SK-N-SH treated with all-trans-retinoic acid at 6 μM for 48 hours (cell line): ENCODE measurements at regions not wholly inside any gene's neighbourhood (a gene's known extent, or its start where the extent isn't known, plus 50 kb on each side); places are given as distances from the start of the nearest gene placed in this dataset.

ENCODE experiments used
- ATAC-seq: fragments of 200-7000 bp; cut with Tn5 transposase; 3 replicates; pipeline ENCODE4 v1.9.1; 2020; ENCODE audit warnings: mild to moderate bottlenecking, moderate library complexity
- BACH2 ChIP-seq: fragments of 250-450 bp; sonication (Bioruptor Pico); IDR thresholded peaks from 2 replicates; pipeline ENCODE4 v1.9.0; 2021; ENCODE audit warnings: mild to moderate bottlenecking, borderline replicate concordance
- CSDC2 ChIP-seq: fragments of 250-450 bp; sonication (Bioruptor Pico); IDR thresholded peaks from 2 replicates; pipeline ENCODE4 v1.5.0; 2020; ENCODE audit warnings: mild to moderate bottlenecking, moderate library complexity
- ESRRG ChIP-seq: fragments of 250-450 bp; sonication (Bioruptor Pico); IDR thresholded peaks from 2 replicates; pipeline ENCODE4 v1.6.1; 2021; ENCODE audit warnings: mild to moderate bottlenecking
- GLIS3 ChIP-seq: fragments of 250-450 bp; sonication (Bioruptor Pico); IDR thresholded peaks from 2 replicates; pipeline ENCODE4 v1.5.0; 2020; ENCODE audit warnings: mild to moderate bottlenecking, moderate library complexity
- ISL1 ChIP-seq: fragments of 250-450 bp; sonication (Bioruptor Pico); IDR thresholded peaks from 2 replicates; pipeline ENCODE4 v2.1.2; 2022; ENCODE audit warnings: mild to moderate bottlenecking, moderate library complexity
- OSR1 ChIP-seq: fragments of 250-450 bp; sonication (Bioruptor Pico); IDR thresholded peaks from 2 replicates; pipeline ENCODE4 v1.8.0; 2022; ENCODE audit warnings: moderate library complexity, mild to moderate bottlenecking, inconsistent platforms
- PPARA ChIP-seq: fragments of 250-450 bp; sonication (Bioruptor Pico); IDR thresholded peaks from 2 replicates; pipeline ENCODE4 v1.5.0; 2020; ENCODE audit warnings: mild to moderate bottlenecking, borderline replicate concordance
- RARB ChIP-seq: fragments of 250-450 bp; sonication (Bioruptor Pico); IDR thresholded peaks from 2 replicates; pipeline ENCODE4 v1.8.0; 2021; ENCODE audit warnings: mild to moderate bottlenecking, moderate library complexity
- SNAI2 ChIP-seq: fragments of 250-450 bp; sonication (Bioruptor Pico); IDR thresholded peaks from 2 replicates; pipeline ENCODE4 v1.5.0; 2020; ENCODE audit warnings: mild to moderate bottlenecking, moderate library complexity
- TCF4 ChIP-seq: fragments of 250-450 bp; sonication (Bioruptor Pico); IDR thresholded peaks from 2 replicates; pipeline ENCODE4 v1.8.0; 2021; ENCODE audit warnings: mild to moderate bottlenecking, moderate library complexity, borderline replicate concordance
- ZC3H10 ChIP-seq: fragments of 250-450 bp; sonication (Bioruptor Pico); IDR thresholded peaks from 2 replicates; pipeline ENCODE4 v1.5.1; 2021; ENCODE audit warnings: mild to moderate bottlenecking, moderate library complexity
- ZFP3 ChIP-seq: fragments of 250-450 bp; sonication (Bioruptor Pico); IDR thresholded peaks from 2 replicates; pipeline ENCODE4 v1.5.0; 2020; ENCODE audit warnings: mild to moderate bottlenecking, moderate library complexity
- ZFP30 ChIP-seq: fragments of 450-650 bp; formaldehyde crosslinking; IDR thresholded peaks from 2 replicates; pipeline ENCODE4 v1.5.0; 2022; ENCODE audit warnings: mild to moderate bottlenecking, moderate library complexity
- ZNF565 ChIP-seq: fragments of 450-650 bp; formaldehyde crosslinking; conservative IDR thresholded peaks from 2 replicates; pipeline ENCODE4 v1.5.0; 2020; ENCODE audit warnings: low read depth, mild to moderate bottlenecking, moderate library complexity
- ZNF70 ChIP-seq: fragments of 450-650 bp; formaldehyde crosslinking; IDR thresholded peaks from 2 replicates; pipeline ENCODE4 v1.5.0; 2020; ENCODE audit warnings: mild to moderate bottlenecking, moderate library complexity
- TF ChIP-seq, protein P1 (sequence below): fragments of 250-450 bp; sonication (Bioruptor Pico); IDR thresholded peaks from 2 replicates; pipeline ENCODE4 v1.5.0; 2020; ENCODE audit warnings: mild to moderate bottlenecking, moderate library complexity
- TF ChIP-seq, protein P2 (sequence below): fragments of 250-450 bp; sonication (Bioruptor Pico); IDR thresholded peaks from 2 replicates; pipeline ENCODE4 v1.8.0; 2021; ENCODE audit warnings: low read depth, mild to moderate bottlenecking, moderate library complexity, borderline replicate concordance
- TF ChIP-seq, protein P3 (sequence below): fragments of 250-450 bp; sonication (Bioruptor Pico); IDR thresholded peaks from 2 replicates; pipeline ENCODE4 v1.5.1; 2021; ENCODE audit warnings: mild to moderate bottlenecking, moderate library complexity
- TF ChIP-seq, protein P4 (sequence below): fragments of 250-450 bp; sonication (Bioruptor Pico); IDR thresholded peaks from 2 replicates; pipeline ENCODE4 v1.5.1; 2020; ENCODE audit warnings: low read depth, mild to moderate bottlenecking, moderate library complexity
- TF ChIP-seq, protein P5 (sequence below): fragments of 250-450 bp; sonication (Bioruptor Pico); IDR thresholded peaks from 2 replicates; pipeline ENCODE4 v1.8.0; 2020; ENCODE audit warnings: mild to moderate bottlenecking, moderate library complexity, borderline replicate concordance

DNA sequence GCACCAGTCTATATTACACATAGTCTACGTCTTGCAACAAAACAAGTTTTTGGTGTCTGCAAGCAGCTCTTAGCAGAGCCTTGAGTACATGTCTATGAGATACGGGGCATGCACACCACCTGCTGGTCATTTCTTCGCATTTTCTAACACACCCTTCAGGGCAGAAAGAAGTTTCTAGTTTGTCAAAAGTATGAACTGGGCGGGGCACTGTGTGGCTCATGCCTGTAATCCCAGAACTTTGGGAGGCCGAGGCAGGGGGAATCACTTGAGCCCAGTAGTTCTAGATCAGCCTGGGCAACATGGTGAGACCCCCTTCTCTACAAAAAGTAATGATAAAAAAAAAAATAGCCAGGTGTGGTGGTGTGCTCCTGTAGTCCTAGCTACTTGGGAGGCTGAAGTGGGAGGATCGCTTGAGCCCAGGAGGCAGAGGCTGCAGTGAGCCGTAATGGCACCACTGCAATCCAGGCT lies 64.2 kb upstream of the ARL8B start (continued):
- TF ChIP-seq, protein P1, sequence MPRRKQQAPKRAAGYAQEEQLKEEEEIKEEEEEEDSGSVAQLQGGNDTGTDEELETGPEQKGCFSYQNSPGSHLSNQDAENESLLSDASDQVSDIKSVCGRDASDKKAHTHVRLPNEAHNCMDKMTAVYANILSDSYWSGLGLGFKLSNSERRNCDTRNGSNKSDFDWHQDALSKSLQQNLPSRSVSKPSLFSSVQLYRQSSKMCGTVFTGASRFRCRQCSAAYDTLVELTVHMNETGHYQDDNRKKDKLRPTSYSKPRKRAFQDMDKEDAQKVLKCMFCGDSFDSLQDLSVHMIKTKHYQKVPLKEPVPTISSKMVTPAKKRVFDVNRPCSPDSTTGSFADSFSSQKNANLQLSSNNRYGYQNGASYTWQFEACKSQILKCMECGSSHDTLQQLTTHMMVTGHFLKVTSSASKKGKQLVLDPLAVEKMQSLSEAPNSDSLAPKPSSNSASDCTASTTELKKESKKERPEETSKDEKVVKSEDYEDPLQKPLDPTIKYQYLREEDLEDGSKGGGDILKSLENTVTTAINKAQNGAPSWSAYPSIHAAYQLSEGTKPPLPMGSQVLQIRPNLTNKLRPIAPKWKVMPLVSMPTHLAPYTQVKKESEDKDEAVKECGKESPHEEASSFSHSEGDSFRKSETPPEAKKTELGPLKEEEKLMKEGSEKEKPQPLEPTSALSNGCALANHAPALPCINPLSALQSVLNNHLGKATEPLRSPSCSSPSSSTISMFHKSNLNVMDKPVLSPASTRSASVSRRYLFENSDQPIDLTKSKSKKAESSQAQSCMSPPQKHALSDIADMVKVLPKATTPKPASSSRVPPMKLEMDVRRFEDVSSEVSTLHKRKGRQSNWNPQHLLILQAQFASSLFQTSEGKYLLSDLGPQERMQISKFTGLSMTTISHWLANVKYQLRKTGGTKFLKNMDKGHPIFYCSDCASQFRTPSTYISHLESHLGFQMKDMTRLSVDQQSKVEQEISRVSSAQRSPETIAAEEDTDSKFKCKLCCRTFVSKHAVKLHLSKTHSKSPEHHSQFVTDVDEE (CRISPR knock-in tag) = no peak
- TF ChIP-seq, all 23 proteins: peak for 0

DNA sequence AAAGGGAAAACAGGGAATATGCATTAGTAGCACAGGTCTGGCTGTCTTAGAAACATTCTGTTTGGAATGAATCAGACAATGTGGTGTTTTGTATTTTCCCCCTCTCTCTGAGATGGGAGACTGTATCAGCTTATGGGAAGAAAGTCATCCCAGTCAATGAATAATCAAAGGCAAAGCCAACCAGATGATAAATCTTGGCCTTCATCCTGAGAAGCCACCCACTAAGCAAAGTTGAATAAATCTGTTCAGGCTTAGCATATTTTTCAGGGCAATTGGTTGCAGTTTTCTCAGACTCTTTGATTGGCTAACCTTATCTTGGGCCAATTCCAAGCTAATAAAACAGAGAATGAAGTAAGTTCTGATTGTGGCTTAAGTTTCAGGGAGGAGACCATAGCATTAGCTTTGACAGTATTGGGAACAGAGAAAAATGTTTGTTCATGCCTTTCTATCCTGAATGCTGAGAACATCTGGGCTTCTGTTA lies 63.6 kb upstream of the ARL8B start:
- no peak for TF ChIP-seq ZC3H10
- TF ChIP-seq SNAI2 (CRISPR knock-in tag) = no peak
- TF ChIP-seq PPARA (CRISPR knock-in tag) = no peak
- TF ChIP-seq, protein P1 (CRISPR knock-in tag) = no peak
- TF ChIP-seq, protein P2, sequence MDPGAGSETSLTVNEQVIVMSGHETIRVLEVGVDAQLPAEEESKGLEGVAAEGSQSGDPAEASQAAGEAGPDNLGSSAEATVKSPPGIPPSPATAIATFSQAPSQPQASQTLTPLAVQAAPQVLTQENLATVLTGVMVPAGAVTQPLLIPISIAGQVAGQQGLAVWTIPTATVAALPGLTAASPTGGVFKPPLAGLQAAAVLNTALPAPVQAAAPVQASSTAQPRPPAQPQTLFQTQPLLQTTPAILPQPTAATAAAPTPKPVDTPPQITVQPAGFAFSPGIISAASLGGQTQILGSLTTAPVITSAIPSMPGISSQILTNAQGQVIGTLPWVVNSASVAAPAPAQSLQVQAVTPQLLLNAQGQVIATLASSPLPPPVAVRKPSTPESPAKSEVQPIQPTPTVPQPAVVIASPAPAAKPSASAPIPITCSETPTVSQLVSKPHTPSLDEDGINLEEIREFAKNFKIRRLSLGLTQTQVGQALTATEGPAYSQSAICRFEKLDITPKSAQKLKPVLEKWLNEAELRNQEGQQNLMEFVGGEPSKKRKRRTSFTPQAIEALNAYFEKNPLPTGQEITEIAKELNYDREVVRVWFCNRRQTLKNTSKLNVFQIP = no peak
- TF ChIP-seq, protein P3, sequence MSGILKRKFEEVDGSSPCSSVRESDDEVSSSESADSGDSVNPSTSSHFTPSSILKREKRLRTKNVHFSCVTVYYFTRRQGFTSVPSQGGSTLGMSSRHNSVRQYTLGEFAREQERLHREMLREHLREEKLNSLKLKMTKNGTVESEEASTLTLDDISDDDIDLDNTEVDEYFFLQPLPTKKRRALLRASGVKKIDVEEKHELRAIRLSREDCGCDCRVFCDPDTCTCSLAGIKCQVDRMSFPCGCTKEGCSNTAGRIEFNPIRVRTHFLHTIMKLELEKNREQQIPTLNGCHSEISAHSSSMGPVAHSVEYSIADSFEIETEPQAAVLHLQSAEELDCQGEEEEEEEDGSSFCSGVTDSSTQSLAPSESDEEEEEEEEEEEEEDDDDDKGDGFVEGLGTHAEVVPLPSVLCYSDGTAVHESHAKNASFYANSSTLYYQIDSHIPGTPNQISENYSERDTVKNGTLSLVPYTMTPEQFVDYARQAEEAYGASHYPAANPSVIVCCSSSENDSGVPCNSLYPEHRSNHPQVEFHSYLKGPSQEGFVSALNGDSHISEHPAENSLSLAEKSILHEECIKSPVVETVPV = no peak
- no peak for TF ChIP-seq CSDC2 (CRISPR knock-in tag)
- no peak for TF ChIP-seq GLIS3 (CRISPR knock-in tag)
- TF ChIP-seq, protein P4, sequence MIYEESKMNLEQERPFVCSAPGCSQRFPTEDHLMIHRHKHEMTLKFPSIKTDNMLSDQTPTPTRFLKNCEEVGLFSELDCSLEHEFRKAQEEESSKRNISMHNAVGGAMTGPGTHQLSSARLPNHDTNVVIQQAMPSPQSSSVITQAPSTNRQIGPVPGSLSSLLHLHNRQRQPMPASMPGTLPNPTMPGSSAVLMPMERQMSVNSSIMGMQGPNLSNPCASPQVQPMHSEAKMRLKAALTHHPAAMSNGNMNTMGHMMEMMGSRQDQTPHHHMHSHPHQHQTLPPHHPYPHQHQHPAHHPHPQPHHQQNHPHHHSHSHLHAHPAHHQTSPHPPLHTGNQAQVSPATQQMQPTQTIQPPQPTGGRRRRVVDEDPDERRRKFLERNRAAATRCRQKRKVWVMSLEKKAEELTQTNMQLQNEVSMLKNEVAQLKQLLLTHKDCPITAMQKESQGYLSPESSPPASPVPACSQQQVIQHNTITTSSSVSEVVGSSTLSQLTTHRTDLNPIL (CRISPR knock-in tag) = no peak
- no peak for TF ChIP-seq BACH2 (CRISPR knock-in tag)
- no peak for TF ChIP-seq ZNF565
- no peak for TF ChIP-seq TCF4 (CRISPR knock-in tag)
- no peak for TF ChIP-seq RARB
- no peak for TF ChIP-seq OSR1 (CRISPR knock-in tag)
- TF ChIP-seq ESRRG = no peak
- no peak for TF ChIP-seq ZFP3 (CRISPR knock-in tag)
- TF ChIP-seq, protein P5, sequence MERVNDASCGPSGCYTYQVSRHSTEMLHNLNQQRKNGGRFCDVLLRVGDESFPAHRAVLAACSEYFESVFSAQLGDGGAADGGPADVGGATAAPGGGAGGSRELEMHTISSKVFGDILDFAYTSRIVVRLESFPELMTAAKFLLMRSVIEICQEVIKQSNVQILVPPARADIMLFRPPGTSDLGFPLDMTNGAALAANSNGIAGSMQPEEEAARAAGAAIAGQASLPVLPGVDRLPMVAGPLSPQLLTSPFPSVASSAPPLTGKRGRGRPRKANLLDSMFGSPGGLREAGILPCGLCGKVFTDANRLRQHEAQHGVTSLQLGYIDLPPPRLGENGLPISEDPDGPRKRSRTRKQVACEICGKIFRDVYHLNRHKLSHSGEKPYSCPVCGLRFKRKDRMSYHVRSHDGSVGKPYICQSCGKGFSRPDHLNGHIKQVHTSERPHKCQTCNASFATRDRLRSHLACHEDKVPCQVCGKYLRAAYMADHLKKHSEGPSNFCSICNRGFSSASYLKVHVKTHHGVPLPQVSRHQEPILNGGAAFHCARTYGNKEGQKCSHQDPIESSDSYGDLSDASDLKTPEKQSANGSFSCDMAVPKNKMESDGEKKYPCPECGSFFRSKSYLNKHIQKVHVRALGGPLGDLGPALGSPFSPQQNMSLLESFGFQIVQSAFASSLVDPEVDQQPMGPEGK = no peak
- TF ChIP-seq, all 23 proteins: peak for 0
- ATAC-seq = no peak

DNA sequence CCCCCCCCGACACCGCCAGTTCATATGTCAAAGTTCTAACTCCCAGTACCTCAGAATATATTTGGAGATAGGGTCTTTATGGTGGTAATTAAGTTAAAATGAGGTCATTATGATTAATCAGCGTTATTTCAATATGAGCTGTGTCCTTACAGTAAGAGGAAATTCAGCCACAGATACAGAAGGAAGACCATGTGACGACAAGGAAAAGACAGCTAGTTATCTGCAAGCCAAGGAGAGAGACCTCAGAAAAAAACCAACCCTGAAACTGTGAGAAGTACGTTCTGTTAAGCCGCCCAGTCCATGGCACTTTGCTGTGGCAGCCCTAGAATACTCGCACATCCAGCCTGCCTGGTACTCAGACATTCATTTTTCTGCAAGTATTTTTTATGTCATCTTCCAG lies 62.3 kb upstream of the ARL8B start:
- ATAC-seq = no peak
- no peak for TF ChIP-seq ISL1 (CRISPR knock-in tag)
- TF ChIP-seq ZNF70 (CRISPR knock-in tag) = no peak
- no peak for TF ChIP-seq PPARA (CRISPR knock-in tag)
- no peak for TF ChIP-seq ZFP30 (CRISPR knock-in tag)
- TF ChIP-seq, protein P3 = no peak
- no peak for TF ChIP-seq BACH2 (CRISPR knock-in tag)
- no peak for TF ChIP-seq ZC3H10
- no peak for TF ChIP-seq ZFP3 (CRISPR knock-in tag)
- TF ChIP-seq, protein P5 = no peak
